ENCODE measurements at regions not wholly inside any gene's neighbourhood (a gene's known extent, or its start where the extent isn't known, plus 50 kb on each side); places are given as distances from the start of the nearest gene placed in this dataset.

- dilution Hi-C loops (cut with MboI; ENCODE audit: extremely low pct_ligation_motif_present, low sequenced_read_pairs): no loop called here
- no peak overlapping the region for H3K9ac ChIP-seq (replicated peaks; ENCODE audit: extremely low read depth, insufficient read depth, low read length)
- no TSS peak for BruUV-seq (replicated peaks)
- FAIRE-seq (no peak), DNase-seq (ENCODE audit: low read depth, low spot score) (no peak)
- H3K4me1 ChIP-seq (ENCODE audit: control insufficient read depth, extremely low read depth, insufficient read depth, low read length): no peaks in the 10 kb centered on the region
- POLR2A ChIA-PET: no interaction called here
- CTCF ChIA-PET: no interaction called here
- H3K27me3 ChIP-seq (ENCODE audit: control insufficient read depth in 2 of 2, insufficient read depth in 2 of 2, low read length in 2 of 2): no peaks in the 10 kb centered on the region
- no peak overlapping the region for H3K4me2 ChIP-seq (ENCODE audit: insufficient read depth, low read length)
- no peak for TF ChIP-seq POLR2AphosphoS5 (IDR thresholded peaks at IDR 0.05; ENCODE audit: insufficient read depth, low read depth, low read length)
- TF ChIP-seq FOS (IDR thresholded peaks at IDR 0.05; ENCODE audit: borderline replicate concordance, insufficient read depth, low read length): no peak
- TF ChIP-seq MAX (IDR thresholded peaks at IDR 0.05; ENCODE audit: insufficient read depth, insufficient read length): no peak
- TF ChIP-seq POLR2A (IDR thresholded peaks at IDR 0.05; ENCODE audit: low read depth, low read length): no peak
- TF ChIP-seq EZH2 (IDR thresholded peaks at IDR 0.05; ENCODE audit: borderline replicate concordance, low read depth, low read length, severe bottlenecking): no peak
- no peak for TF ChIP-seq GATA2 (IDR thresholded peaks at IDR 0.05; ENCODE audit: insufficient read depth, insufficient read length, low read depth, low read length)
- no peak for TF ChIP-seq JUN (IDR thresholded peaks at IDR 0.05; ENCODE audit: borderline replicate concordance, insufficient read depth, insufficient read length, low read depth)
- TF ChIP-seq CTCF (IDR thresholded peaks at IDR 0.05; ENCODE audit: extremely low read depth in 1 of 2, insufficient read depth in 1 of 2, low read depth in 1 of 2, low read length in 2 of 2): no peak
- no peak for TF ChIP-seq MYC (IDR thresholded peaks at IDR 0.05; ENCODE audit: low read depth, low read length)
- H3K9me1 ChIP-seq (replicated peaks; ENCODE audit: control insufficient read depth, extremely low read depth, insufficient read depth, low read length): no peaks in the 10 kb centered on the region
- H2AFZ ChIP-seq (ENCODE audit: low read depth, low read length): no peak overlapping the region
- no peaks in the 10 kb centered on the region for H4K20me1 ChIP-seq (replicated peaks; ENCODE audit: control insufficient read depth, extremely low read depth, insufficient read depth, low read length)
- no peak overlapping the region for H3K4me3 ChIP-seq (replicated peaks in 1 of 3; ENCODE audit: insufficient read depth in 1 of 3, low read depth in 1 of 3, low read length in 3 of 3)
- H3K27ac ChIP-seq (ENCODE audit: insufficient read depth, low read depth, low read length): no peak overlapping the region
- no peaks in the 10 kb centered on the region for H3K79me2 ChIP-seq (ENCODE audit: control insufficient read depth, insufficient read depth, low read length)
- intact Hi-C loops (cut with micrococcal nuclease): no loop called here
- H3K36me3 ChIP-seq (ENCODE audit: control insufficient read depth in 2 of 2, extremely low read depth in 1 of 2, insufficient read depth in 2 of 2, low read length in 2 of 2): no peaks in the 10 kb centered on the region
- H3K9me3 ChIP-seq (replicated peaks; ENCODE audit: control insufficient read depth, insufficient read depth, low read length): no peaks in the 10 kb centered on the region
These were observed 581.5 kb upstream of the VRK2 start for GRCh38 chr2:57465067-57465466.

Data from endothelial cell of umbilical vein (primary cell).